ENCODE measurements at regions not wholly inside any gene's neighbourhood (a gene's known extent, or its start where the extent isn't known, plus 50 kb on each side); places are given as distances from the start of the nearest gene placed in this dataset.

DNA sequence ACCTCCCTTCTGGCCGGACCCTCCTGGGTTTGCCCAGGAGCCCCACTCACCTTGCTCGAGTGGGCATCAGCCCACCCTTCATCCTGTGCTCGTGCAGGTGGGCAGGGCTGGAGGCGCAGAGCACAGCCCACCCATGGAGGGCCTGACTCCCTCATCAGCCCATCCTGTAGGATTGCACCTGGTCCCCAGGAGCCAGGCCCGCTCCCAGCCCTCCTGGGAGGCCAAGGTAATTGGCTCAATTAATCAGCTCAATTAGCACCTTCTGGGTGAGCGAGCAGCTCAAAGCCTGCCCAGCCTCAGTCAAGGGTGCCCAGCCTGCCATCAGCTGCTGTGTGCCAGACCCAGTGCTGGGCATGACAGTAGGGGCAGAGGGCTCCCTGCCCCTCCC lies 58.1 kb upstream of the NECTIN1 start:
- no peak for DNase-seq (ENCODE audit: low spot score in 2 of 2)

DNA sequence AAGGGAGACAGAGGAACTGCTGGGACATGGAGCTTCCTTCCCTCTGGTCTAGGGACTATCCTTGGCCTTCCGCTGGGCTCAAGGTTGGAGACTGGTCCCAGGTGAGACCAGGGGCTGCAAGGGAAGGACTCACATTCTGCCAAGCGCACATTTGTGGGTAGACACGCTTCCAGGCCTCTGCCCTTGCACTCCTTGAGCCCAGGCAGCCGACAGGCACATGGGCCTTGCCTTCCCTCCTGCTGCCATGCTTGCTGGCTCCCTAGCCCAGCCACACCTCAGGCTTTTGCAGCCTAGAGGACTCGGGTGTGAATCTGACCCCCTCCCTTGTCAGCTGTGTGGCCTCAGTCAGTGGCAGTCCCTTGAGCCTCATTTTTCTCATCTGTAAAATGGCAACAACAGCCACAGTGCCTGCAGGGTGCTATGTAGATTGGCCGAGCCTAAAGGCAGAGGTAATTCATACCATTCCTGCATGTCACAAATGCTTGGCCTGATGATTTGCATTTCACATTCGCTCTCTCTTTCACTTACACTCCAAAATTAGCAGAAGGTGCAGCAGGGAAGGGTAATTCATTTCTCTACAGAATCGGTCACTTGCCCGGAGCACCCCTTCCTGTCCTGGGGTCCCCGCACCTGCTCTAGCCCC lies 57.6 kb upstream of the NECTIN1 start:
- no peak for DNase-seq (ENCODE audit: low spot score in 2 of 2)
- no peak for FAIRE-seq

More for the DNA sequence above, 58.1 kb upstream of the NECTIN1 start:
- FAIRE-seq, result no peak

DNA sequence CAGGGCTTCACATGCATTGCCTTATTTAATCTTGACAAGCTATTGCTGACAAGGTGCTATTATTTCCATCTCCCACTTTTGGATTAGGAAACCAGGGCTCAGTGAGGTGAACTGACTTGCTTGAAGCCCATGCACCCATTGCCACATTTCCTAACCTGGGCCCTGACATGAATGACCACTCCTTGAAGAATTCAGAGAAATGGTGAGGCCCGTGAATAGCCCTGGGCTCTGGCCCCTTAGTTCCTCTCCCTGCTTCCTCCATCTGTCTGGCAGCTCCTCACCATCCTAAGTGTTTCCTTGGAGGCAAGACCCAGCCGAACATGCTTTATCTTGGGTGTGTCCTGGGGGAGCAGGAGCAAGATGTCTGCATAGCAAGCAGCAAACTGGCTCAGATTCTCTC lies 56.1 kb upstream of the NECTIN1 start:
- DNase-seq (ENCODE audit: low spot score in 2 of 2), result no peak
- FAIRE-seq, result no peak

DNA sequence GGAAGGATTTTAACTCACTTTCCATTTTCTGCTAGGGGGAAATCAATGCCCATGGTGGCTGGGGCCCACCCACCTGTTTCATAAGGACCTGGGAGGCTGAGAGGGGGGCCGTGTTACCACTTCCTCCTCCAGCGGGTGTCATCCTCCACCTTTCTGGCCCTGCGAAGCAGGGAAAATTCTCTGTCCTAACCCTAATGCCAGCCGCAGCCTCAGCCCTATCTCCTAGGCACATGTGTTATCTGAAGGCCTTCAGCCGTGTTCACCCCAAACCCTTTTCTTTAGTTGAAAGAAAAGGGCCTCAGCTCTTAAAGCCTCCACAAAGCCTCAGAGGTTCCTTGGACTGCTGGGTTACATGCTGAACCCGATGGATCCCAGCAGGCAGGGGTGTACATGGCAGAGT lies 55.4 kb upstream of the NECTIN1 start:
- FAIRE-seq (no peak), DNase-seq (ENCODE audit: low spot score in 2 of 2) (no peak)

DNA sequence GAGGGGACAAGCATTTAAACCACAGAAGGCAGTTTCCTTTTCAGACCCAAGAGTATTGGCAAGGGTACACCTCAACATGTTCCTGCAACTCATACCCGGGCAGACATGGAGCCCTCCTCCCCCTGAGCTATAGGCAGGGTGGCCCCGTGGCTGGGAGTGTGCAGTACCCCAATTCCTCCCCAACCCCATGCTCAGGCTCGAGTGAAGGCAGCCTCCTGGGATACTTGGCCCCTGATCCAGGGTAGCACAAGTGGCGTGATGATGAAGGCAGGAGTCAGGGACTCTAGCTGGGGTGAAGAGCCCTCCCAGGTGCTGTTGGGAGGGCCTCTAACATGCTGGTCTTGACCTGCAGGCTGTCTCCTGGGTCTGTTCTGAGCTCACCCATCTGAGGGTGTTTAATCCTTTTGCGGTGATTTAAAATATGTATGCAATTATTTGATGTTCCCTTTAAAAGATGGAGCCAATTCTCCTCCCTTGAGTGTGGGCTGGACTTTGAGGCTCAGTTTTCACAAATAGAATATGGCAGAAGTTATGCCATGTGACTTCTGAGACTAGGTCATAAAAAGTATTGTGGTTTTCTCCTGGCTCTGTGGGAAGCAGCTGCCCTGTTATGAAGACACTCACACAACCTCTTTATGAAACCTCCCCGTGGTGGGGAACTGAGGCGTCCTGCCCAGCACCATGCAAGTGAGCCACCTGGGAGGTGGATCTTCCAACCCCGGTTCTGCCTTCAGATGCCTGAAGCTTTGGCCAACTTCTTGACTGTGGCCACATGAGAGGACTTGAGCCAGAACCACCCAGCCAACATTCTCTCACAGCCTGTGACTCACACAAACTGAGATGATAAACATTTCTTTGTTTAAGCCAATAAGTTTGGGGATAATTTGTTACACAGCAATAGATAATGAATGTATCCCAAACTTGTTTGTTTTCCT lies 54.7 kb upstream of the NECTIN1 start:
- no peak for FAIRE-seq
- DNase-seq (ENCODE audit: low spot score in 2 of 2), result no peak

DNA sequence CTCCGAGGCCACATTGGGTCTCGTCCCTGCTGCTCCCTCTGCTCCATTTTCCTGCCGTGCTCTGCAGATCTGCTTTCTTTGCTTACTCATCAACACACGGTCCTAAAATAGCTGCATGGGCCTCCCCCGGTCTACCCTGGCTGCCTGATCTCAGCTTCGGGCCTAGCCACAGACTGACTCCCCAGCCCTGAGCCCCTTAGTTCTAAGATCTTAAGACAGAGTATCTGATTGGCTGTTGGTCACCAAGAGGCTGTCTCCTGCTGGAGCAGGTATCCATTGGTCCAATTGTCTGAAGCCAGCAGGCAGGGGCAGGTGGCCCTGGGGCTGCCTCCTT lies 53.7 kb upstream of the NECTIN1 start:
- DNase-seq (ENCODE audit: low spot score in 2 of 2), result peak in 1 of 2 donors; percentile 64
- FAIRE-seq, result no peak

DNA sequence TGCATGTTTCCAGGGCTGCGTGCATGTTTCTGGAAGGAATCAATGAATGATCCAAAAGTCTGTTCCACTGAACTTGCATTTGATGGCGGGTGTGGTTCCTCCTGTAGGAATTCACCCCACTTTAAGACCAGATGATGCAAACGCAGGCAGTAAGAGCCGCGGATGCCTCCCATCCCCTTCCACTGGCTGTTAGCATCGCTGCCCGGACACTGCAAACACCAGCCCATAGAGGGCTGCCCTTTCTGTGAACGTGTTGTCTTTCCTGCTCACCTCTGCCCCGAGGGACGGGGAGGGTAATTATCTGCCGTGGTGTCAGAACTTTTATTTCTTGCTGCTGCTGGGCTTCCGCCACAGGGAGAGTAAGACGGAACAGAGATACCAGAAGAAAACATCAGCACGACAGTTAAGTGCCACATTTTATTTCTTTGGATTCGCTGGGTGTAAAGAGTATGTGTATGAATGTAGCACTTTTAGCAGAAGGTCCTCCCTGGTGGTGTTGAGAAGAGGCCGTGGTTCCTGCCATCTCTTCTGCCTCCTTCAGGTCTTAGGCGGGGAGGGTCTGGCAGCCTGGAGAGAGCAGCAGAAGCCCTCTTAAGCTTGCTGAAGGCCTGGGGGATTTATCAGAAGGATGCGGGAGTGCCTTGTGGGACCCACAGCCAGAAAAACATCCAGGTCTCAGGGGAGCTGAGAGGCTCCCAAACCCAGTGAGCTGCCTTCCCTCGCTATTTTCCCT lies 53.2 kb upstream of the NECTIN1 start:
- FAIRE-seq, result no peak
- DNase-seq (ENCODE audit: low spot score in 2 of 2), result no peak

DNA sequence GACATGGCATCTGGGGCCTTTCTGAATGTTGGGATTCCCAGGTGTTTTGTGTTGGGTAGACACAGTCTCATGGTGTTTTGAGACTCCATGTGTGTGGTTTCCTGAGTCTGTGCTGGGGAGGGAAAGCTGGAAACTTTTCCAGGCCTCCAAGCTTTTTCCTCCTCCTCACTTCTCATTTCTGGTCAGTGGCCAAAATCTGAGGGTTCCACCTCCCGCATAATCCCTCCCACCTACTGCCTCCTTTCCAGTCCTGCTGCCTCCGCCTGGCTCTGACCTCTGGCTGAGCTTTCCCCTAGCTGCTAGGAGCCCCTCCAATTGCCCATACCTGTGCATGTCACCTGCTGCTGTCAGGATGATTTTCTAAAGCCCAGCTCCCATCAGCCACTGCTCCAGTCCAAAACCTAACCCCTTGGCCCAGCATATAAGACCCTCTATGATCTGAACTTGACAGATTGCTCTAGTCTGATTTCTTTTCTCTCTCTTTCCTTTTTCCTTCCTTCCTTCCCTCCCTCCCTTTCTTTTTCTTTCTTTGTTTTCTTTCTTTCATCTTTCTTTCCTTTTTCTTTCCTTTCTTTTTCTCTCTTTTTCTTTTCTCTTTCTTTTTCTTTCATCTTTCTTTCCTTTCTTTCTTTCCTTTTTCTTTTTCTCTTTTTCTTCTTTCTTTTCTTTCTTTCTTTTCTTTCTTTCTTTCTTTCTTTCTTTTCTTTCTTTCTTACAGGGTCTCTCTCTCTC lies 51.4 kb upstream of the NECTIN1 start:
- no peak for FAIRE-seq
- DNase-seq (ENCODE audit: low spot score in 2 of 2), result no peak

DNA sequence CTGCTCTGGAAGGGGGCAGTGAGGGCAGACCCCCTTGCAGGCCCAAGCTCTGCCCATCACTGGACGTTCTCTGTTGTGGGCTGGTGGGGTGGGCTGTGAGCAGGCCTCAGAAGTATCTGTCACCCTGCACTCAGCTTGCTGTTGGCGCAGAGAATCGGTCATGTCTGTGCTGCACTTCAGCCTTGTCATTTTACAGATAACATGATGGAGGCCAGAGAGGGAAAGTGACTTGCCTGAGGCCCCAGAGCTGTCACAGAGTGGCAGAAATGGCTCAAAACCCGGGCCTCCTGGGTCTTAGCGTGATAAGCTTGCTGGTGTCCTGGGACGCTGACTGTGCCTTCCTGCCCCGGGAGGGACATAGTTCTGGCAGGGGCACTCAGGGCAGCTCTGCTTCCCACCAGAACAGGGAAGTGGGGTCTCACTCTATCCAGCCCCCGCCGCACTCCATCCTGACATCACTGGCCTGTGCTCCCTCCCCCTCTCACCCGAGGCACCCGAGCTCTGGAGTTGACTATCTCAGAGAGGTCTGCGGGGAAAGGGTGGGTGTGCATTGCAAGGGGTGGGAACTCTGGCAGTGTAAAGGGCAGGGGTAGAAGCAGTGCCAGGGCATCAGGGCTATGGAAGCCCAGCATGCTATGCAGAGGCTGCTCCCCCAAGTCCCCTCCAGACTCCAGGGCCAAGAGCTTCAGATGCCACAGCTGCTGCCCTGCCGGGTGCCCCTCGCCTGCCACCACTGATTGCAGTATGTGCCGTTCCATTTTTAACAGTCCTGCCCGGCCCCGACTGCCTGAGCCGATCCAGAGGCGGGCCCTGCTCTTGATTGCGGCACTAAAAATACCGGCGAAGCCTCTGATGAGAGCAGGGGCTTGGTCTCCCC lies 50.4 kb upstream of the NECTIN1 start:
- DNase-seq (ENCODE audit: low spot score in 2 of 2) (no peak), FAIRE-seq (no peak)
